Endodermal cell (in vitro differentiated cells): ENCODE measurements at regions not wholly inside any gene's neighbourhood (a gene's known extent, or its start where the extent isn't known, plus 50 kb on each side); places are given as distances from the start of the nearest gene placed in this dataset.

ENCODE experiments used
- DNase-seq: peaks from one replicate; pipeline ENCODE4 v3.0.0-alpha.2; 2017
- H3K27ac ChIP-seq: 2 replicates; pipeline ENCODE4 v1.5.1; 2013; ENCODE audit warnings: mild to moderate bottlenecking, low read depth, low read length, moderate library complexity
- H3K27me3 ChIP-seq: 2 replicates; pipeline ENCODE4 v1.6.1; 2013; ENCODE audit warnings: mild to moderate bottlenecking, low read length, moderate library complexity; ENCODE audit not compliant: insufficient read depth, control insufficient read depth, poor library complexity, severe bottlenecking
- H3K36me3 ChIP-seq: 2 replicates; pipeline ENCODE4 v1.7.0; 2013; ENCODE audit warnings: mild to moderate bottlenecking, low read length, moderate library complexity; ENCODE audit not compliant: control insufficient read depth, insufficient read depth
- H3K4me1 ChIP-seq: one replicate; pipeline ENCODE4 v1.7.0; 2013; ENCODE audit warnings: low read length; ENCODE audit not compliant: control insufficient read depth, insufficient read depth
- H3K4me3 ChIP-seq: 2 replicates; pipeline ENCODE4 v1.5.1; 2013; ENCODE audit warnings: mild to moderate bottlenecking, low read length, moderate library complexity
- H3K9ac ChIP-seq: 2 replicates; pipeline ENCODE4 v1.6.1; 2013; ENCODE audit warnings: mild to moderate bottlenecking, low read length, moderate library complexity; ENCODE audit not compliant: poor library complexity, severe bottlenecking; ENCODE audit errors: extremely low read depth
- H3K9me3 ChIP-seq: 2 replicates; pipeline ENCODE4 v1.6.1; 2013; ENCODE audit warnings: mild to moderate bottlenecking, low read length, moderate library complexity; ENCODE audit not compliant: control insufficient read depth
- H3K27ac Mint-ChIP-seq: 2 replicates; pipeline ENCODE4 v1.8.0; 2020; ENCODE audit warnings: mixed read lengths
- H3K27me3 Mint-ChIP-seq: 2 replicates; pipeline ENCODE4 v1.8.0; 2021; ENCODE audit warnings: mild to moderate bottlenecking, mixed read lengths; ENCODE audit not compliant: insufficient read depth
- H3K36me3 Mint-ChIP-seq: 2 replicates; pipeline ENCODE4 v1.8.0; 2020; ENCODE audit warnings: low read depth, mixed read lengths
- H3K4me1 Mint-ChIP-seq: 2 replicates; pipeline ENCODE4 v1.8.0; 2020; ENCODE audit warnings: mixed read lengths
- H3K4me3 Mint-ChIP-seq: 2 replicates; pipeline ENCODE4 v1.8.0; 2020; ENCODE audit warnings: mild to moderate bottlenecking, moderate library complexity, mixed read lengths
- H3K9me3 Mint-ChIP-seq: 2 replicates; pipeline ENCODE4 v1.8.0; 2020; ENCODE audit warnings: mild to moderate bottlenecking, mixed read lengths
- WGBS, 2 experiments: methylation state at CpG; one replicate each; pipeline versions ENCODE4 v1.1.5 to v1.1.7; 2013; ENCODE audit warnings: missing lambda C conversion rate in 2 of 2, mixed read lengths in 1 of 2; ENCODE audit not compliant: insufficient coverage in 1 of 2, insufficient read length in 1 of 2; 5-methylcytosine and 5-hydroxymethylcytosine counted together
- TF ChIP-seq, protein P1 (sequence below): fragments of 200-600 bp; sonication (generic); conservative IDR thresholded peaks from 2 replicates; pipeline ENCODE4 v1.5.0; 2021; ENCODE audit warnings: antibody characterized with exemption, mild to moderate bottlenecking

DNA sequence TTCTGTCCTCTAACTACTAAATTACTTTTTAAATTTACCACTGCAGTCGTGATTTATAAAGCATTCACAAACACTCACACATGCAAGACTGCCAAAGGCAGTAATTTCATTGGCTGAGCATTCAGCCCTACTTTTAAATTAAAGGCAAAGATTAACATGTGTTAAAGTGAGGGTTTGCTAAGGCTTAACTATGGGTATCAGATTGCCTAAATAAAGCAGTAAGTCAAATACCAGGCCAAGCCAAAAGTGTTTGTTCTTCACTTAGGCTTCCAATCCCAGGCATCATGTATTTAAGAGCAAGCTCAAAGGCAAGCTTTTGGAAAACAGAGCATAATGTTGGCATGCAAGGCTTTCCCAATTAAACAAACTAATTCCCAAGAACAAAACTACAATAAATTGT lies 187.3 kb downstream of the SUCNR1 start:
- no peaks in the 10 kb centered on the region for H3K27me3 Mint-ChIP-seq
- H3K36me3 Mint-ChIP-seq = no peaks in the 10 kb centered on the region
- H3K9me3 ChIP-seq = peaks cover 10% of the 10 kb centered on the region
- 40% methylated on average over 1 of the region's 1 CpG; no CpG with 5 or more reads in 1 of the 2 experiments for WGBS, 2 experiments
- TF ChIP-seq, protein P1, sequence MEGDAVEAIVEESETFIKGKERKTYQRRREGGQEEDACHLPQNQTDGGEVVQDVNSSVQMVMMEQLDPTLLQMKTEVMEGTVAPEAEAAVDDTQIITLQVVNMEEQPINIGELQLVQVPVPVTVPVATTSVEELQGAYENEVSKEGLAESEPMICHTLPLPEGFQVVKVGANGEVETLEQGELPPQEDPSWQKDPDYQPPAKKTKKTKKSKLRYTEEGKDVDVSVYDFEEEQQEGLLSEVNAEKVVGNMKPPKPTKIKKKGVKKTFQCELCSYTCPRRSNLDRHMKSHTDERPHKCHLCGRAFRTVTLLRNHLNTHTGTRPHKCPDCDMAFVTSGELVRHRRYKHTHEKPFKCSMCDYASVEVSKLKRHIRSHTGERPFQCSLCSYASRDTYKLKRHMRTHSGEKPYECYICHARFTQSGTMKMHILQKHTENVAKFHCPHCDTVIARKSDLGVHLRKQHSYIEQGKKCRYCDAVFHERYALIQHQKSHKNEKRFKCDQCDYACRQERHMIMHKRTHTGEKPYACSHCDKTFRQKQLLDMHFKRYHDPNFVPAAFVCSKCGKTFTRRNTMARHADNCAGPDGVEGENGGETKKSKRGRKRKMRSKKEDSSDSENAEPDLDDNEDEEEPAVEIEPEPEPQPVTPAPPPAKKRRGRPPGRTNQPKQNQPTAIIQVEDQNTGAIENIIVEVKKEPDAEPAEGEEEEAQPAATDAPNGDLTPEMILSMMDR = no peak
- H3K27me3 ChIP-seq = no peaks in the 10 kb centered on the region
- H3K4me1 ChIP-seq = peaks cover 10% of the 10 kb centered on the region
- H3K9ac ChIP-seq = no peak overlapping the region
- peaks cover 37% of the 10 kb centered on the region for H3K4me1 Mint-ChIP-seq
- H3K27ac ChIP-seq = no peak overlapping the region
- H3K4me3 ChIP-seq = peak overlapping the region; percentile 8
- no peak overlapping the region for H3K4me3 Mint-ChIP-seq
- no peaks in the 10 kb centered on the region for H3K9me3 Mint-ChIP-seq
- DNase-seq = no peak
- H3K36me3 ChIP-seq = no peaks in the 10 kb centered on the region
- H3K27ac Mint-ChIP-seq = no peak overlapping the region

DNA sequence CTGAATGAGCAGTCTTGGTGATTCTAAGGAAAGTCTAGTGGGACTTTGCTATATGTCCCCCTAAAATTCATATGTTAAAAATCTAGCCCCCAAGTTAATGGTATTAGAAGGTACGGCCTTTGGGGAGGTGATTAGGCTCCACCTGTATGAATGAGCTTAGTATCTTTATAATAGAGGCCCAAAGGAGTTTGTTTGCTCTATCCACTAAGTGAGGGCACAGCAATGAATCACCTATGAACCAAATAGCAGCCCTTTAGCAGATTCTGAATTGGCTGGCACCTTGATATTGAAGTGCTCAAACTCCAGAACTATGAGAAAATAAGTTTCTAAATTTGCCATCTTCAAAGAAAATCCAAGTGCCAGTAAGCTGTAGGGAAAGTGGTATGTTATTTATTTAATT lies 187.9 kb downstream of the SUCNR1 start:
- Histone ChIP-seq H3K4me1 (peaks cover 10% of the 10 kb centered on the region), H3K9me3 (peaks cover 10% of the 10 kb centered on the region), H3K27me3 (no peaks in the 10 kb centered on the region), H3K27ac (no peak overlapping the region), H3K4me3 (peak overlapping the region; percentile 8), H3K9ac (no peak overlapping the region), H3K36me3 (no peaks in the 10 kb centered on the region)
- H3K4me3 Mint-ChIP-seq = no peak overlapping the region
- no peak overlapping the region for H3K27ac Mint-ChIP-seq
- H3K36me3 Mint-ChIP-seq = no peaks in the 10 kb centered on the region
- H3K9me3 Mint-ChIP-seq = no peaks in the 10 kb centered on the region
- WGBS, 2 experiments = 92% methylated on average over 1 of the region's 1 CpG; no CpG with 5 or more reads in 1 of the 2 experiments
- TF ChIP-seq, protein P1 = no peak
- H3K4me1 Mint-ChIP-seq = peaks cover 34% of the 10 kb centered on the region
- no peak for DNase-seq
- no peaks in the 10 kb centered on the region for H3K27me3 Mint-ChIP-seq

DNA sequence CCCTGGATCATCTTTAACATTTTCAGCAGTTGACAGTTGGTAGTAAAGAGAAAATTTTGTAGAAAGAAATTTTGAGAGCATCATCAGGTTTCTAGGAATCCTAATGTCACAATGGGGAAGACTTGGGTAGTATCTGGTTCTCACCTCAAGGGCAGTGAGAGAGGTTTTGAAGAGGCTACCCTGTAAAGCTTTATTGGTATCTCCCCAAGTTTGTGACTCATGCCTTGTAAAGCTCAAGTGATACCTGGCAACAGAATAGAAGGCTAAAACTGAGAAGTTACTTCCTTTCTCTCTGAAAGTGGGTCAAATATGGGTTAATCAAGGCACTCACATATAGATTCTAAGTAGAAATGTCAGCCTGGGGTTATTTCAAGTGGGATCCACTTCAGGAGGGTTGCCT lies 196.4 kb downstream of the SUCNR1 start:
- Histone ChIP-seq H3K9me3 (peaks cover 11% of the 10 kb centered on the region), H3K27me3 (peaks cover 5% of the 10 kb centered on the region), H3K4me1 (no peaks in the 10 kb centered on the region), H3K27ac (no peak overlapping the region), H3K4me3 (no peak overlapping the region), H3K9ac (no peak overlapping the region), H3K36me3 (no peaks in the 10 kb centered on the region)
- no peaks in the 10 kb centered on the region for H3K4me1 Mint-ChIP-seq
- peaks cover 4% of the 10 kb centered on the region for H3K9me3 Mint-ChIP-seq
- TF ChIP-seq, protein P1 = no peak
- H3K36me3 Mint-ChIP-seq = no peaks in the 10 kb centered on the region
- H3K27ac Mint-ChIP-seq = no peak overlapping the region
- H3K27me3 Mint-ChIP-seq = no peaks in the 10 kb centered on the region
- no peak overlapping the region for H3K4me3 Mint-ChIP-seq
- no peak for DNase-seq
